GM18867 (cell line): ENCODE measurements at regions not wholly inside any gene's neighbourhood (a gene's known extent, or its start where the extent isn't known, plus 50 kb on each side); places are given as distances from the start of the nearest gene placed in this dataset.
"Not testable (repeated sequence)": the region's sequence is repeated elsewhere in the genome, so short reads cannot be mapped to it uniquely, and the experiment has no call there.

Experiments
- ATAC-seq: cut with Tn5 transposase; IDR thresholded peaks from one replicate; pipeline ENCODE4 v1.9.1; 2021; ENCODE audit warnings: mild to moderate bottlenecking, moderate library complexity; ENCODE audit not compliant: unreplicated experiment

DNA sequence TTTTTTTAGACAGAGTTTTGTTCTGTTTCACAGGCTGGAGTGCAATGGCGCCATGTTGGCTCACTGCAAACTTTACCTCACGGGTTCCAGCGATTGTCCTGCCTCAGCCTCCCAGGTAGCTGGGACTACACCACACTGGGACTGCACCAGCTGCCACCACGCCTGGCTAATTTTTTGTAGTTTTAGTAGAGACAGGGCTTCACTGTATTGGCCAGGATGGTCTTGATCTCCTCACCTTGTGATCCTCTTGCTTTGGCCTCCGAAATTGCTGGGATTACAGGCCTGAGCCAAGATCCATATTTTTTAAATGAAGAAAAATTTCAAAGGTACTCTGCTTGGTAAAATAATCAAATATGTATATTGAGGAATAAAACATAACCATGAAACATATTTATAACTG lies 195.8 kb upstream of the TPTE start:
- not testable (repeated sequence) for ATAC-seq

DNA sequence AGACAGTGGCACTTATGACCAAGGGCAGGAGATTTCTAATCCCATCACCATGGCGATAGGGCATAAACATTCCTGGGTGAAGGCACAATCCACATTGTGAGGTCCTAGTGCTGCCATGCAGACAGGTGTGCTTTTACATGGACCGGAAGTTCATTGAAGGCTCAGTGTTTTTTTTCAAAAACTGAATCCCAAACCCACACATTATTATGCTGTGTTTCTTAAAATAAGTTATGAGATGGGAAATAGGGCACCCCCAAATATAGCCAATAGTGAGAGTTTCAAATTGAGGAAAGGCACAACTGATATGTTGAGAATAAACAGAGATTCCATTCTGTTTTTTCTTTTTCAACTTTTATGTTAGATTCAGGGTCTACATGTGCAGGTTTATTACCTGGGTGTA lies 195.2 kb upstream of the TPTE start:
- ATAC-seq: not testable (repeated sequence)

DNA sequence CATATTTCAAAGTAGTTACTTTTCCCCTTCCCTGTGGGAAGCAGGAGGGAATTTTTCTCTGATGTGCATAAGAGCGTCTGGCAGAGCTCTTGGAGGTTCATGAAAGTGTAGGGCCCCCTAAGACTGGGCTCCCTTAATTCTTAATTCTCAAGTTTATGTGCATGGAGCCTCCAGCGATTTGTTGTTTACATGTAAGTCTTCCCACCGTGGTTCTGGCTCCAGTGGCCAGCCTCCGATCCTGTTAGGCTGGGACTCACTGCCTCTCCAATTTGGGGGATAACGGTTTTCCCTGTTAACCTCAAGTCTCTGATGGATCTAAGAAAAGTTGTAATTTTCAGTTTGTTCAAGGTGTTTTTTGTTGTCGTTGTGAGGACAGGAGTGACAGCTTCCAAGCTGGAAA lies 192.7 kb upstream of the TPTE start:
- not testable (repeated sequence) for ATAC-seq

DNA sequence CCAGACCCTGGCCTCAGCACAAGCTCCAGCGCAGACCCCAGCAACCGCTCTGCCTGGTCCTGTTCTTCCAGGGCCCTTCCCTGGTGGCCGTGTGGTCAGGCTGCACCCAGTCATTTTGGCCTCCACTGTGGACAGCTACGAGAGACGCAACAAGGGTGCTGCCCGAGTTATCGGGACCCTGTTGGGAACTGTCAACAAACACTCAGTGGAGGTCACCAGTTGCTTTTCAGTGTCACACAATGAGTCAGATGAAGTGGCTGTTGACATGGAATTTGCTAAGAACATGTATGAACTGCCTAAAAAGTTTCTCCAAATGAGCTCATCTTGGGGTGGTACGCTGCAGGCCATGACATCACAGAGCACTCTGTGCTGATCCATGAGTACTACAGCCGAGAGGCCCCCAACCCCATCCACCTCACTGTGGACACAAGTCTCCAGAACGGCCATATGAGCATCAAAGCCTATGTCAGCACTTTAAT lies 190.7 kb upstream of the TPTE start:
- not testable (repeated sequence) for ATAC-seq

DNA sequence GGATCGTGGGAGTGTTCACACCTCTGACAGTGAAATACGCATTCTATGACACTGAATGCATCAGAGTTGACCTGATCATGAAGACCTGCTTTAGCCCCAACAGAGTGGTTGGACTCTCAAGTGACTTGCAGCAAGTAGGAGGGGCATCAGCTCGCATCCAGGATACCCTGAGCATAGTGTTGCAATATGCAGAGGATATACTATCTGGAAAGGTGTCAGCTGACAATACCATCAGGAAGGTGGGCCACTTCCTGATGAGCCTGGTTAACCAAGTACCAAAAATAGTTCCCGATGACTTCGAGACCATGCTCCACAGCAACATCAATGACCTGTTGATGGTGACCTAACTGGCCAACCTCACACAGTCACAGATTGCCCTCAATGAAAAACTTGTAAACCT lies 190.2 kb upstream of the TPTE start:
- ATAC-seq: not testable (repeated sequence)

DNA sequence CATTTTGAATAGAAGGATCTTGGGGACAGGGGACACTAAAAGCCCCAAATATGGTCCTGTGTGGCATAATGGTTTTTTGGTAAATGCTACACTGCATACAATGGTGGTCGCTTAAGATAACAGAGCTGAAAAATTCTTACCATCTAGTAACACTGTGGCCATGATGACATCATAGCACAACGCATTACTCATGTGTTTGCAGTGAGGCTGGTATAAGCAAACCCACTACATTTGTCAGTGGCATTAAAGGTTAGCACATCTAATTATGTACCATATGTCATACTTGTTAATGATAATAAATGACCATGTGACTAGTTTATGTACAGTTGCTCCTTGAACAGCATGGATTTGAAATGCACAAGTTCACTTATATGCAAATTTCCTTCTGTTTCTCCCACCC lies 188.4 kb upstream of the TPTE start:
- not testable (repeated sequence) for ATAC-seq

DNA sequence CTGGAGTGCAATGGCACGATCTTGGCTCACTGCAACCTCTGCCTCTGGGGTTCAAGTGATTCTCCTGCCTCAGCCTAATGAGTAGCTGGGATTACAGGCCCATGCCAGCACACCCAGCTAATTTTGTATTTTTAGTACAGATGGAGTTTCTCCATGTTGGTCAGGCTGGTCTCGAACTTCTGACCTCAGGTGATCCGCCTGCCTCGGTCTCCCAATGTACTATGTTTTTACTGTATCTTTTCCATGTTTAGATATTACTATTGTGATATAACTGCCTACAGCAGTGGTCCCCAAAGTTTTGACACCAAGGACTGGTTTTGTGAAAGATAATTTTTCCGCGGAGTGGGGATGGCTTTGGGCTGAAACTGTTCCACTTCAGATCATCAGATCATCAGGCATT lies 187.0 kb upstream of the TPTE start:
- ATAC-seq: not testable (repeated sequence)

DNA sequence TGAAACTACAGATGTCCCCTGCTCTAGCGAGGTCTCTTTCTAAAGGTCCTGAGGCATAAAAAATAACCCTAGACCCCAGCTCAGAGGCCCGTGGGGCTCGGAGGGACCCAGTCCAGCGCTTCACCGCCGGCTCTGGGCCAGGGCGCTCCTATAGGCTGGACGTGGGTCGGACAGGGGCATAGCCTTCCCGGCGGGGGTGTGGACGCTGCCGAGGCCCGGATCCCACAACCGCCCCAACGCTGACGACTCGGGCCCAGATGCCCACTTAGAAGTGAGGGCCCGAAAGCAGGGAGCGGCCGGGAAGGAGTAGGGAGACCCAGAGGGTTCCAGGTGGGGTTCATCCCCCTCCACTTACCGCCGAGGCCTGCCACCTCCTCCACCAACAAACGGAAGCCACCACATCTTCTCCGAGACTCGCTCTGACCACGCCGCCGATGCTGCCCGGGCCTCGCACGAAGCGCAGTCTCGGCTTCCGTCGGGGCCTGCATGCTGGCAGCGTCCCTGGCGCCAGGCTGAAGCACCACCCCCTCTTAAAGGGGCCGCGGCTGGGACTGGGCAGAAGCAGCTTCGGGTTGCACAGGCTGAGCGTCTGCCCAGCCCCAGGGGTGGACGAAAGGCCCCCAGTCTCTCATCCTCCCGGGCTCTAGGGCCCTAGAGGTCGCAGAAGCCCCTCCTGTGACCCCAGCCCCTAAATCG lies 179.0 kb upstream of the TPTE start:
- ATAC-seq: peak; percentile 39

DNA sequence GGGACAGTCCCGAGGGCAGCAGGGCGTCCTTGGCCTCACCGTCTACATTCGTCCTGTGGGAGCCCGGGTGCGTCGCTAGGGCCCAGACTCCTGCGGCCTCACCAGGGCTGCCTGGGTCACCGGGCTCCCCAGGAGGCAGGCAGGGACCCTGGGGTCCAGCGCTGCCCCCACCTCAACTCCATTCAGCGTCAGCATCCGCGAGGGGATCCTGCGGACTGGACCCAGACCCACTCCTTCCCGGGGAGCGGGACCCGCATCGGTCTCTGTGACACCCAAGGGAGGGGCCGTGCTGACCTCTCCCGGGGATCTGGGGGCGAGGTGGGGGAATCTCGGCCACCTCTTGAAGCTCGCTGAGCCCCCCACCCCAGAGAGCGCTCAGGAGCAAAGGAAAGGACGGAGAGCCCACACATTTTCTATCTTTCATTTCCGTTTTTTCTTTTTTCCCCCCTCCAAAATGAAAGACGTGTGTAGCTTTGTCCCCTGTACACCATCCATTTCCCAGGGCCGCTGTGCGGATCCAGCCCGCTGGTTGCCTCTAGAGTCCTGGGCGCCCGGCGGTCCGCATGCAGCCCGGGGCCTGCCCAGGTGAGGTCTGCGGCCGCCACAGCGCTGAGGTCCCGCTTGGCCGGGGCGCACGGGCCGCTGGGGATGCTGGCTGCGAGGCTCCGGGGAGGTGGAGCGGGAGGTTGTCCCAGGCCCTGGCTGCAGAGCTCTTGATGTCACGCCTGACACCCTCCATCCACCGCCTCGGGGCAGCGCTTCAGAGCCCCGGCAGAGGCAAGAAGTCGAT lies 178.0 kb upstream of the TPTE start:
- ATAC-seq: not testable (repeated sequence)

DNA sequence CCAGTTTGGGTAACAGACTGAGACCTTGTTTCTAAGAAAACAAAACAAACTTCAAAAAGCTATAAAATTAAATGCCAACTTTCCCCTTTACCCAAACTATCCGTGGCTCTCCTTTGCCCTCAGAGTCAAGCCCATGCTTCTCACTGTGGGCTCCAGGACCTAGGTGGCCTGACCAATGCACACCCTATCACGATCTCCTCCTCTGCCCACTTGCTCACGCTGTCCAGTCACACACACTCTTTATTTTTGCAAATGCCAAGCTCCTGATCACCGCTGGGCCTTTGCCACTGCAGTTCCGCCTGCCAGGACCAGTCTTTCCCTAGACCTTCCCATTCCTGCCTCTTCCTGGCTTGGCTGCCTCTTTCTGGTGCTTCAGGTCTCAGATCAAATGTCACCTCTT lies 177.1 kb upstream of the TPTE start:
- ATAC-seq: not testable (repeated sequence)

DNA sequence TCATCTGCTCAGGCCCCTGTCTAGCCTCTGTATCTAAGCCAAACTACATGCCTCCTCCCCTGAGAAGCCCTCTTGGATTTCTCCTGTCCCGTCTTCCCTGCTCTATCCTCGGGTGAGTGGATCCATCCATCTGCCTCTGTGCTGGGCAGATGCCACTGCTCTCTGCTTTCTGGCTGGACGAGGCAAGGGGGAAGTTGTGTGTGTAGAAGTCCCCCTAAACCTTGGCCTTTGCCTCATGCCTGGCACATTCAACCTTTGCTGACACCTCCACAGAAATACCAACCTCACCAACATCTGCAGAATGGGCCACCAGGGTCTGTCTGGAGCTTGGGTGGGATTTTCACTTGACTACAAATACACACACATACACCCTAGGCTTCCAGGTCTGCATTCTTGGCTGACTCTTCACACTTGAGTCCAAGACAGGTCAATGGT lies 176.2 kb upstream of the TPTE start:
- ATAC-seq: not testable (repeated sequence)

DNA sequence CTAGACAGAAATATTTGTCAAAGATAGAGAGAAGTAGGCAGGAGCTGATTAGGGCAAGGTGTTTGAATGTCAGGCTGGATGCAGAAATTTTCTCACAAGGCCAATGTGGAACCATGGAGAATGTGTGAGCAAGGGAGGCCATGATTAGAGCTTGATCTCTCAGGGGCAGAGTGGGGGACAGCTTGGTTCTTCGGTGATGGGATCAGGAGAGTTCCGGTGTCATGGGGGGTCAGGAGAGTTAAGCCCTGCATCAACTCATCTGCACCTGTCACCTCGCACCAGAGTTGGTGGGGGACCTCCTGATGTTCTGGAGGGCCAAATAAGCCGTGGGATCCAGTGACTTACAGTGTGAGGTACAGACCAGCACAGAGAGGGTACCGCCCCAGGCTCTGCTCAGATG lies 175.1 kb upstream of the TPTE start:
- ATAC-seq: not testable (repeated sequence)

DNA sequence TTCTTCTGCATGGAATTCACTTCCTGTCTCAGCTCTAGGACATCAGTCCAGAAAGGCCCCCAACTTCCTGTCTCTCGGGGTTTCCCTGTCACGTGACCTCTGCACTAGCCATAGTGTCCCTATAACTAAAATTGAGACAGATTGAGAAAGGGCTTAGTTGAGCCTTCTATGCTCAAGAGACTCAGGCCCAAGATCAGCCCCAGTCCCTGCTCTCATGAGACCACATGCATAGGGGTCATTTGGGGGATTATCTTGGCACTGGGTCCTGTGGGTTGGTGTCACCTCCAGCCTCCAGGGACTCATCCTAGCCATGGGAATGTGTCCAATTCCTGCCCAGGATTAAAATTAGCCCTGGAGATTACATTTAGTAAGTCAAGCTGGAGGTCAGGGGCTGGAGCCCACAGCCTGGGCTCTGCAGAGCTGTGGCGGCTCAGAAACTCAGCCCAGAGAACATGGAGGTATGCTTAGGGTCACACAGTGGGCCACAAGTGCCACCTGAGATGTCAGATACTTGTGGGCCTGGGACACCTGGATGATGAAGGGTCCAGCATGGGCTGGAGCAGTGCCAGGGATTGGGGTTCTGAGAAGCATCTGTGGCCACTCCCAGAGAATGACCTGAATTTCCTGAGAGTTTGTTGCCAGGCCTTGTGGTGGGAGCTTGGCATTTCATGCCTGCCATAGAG lies 174.3 kb upstream of the TPTE start:
- not testable (repeated sequence) for ATAC-seq

DNA sequence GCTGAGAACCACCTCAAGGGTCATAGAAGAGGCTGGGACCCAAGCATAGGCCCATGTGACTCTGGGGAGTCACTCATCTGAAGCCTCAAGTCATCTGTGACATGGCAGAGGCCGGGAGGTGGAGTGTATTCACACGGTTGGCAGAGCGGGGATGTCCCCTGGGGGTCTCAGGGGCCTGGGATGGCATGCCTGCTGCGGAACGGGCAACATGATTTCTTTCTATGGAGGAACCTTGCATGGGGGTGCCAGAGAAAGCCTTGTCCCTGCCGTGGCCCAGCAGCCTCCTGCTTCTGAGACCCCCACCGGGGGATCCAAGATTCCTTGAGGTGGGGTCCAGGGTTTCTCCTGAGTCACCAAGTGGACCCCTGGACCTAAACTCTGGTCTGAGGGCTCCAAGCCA lies 173.7 kb upstream of the TPTE start:
- ATAC-seq: not testable (repeated sequence)

DNA sequence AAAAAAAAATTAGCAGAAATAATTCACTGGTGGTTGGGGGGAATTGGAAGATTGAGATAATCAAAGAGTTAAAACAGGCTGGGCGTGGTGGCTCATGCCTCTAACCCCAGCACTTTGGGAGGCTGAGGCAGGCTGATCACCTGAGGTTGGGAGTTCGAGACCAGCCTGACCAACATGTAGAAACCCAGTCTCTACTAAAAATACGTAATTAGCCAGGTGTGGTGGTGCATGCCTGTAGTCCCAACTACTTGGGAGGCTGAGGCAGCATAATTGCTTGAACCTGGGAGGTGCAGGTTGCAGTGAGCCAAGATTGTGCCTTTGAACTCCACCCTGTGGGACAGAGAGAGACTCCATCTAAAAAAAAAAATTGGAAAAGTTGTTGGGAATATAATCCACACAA lies 173.2 kb upstream of the TPTE start:
- ATAC-seq: not testable (repeated sequence)

DNA sequence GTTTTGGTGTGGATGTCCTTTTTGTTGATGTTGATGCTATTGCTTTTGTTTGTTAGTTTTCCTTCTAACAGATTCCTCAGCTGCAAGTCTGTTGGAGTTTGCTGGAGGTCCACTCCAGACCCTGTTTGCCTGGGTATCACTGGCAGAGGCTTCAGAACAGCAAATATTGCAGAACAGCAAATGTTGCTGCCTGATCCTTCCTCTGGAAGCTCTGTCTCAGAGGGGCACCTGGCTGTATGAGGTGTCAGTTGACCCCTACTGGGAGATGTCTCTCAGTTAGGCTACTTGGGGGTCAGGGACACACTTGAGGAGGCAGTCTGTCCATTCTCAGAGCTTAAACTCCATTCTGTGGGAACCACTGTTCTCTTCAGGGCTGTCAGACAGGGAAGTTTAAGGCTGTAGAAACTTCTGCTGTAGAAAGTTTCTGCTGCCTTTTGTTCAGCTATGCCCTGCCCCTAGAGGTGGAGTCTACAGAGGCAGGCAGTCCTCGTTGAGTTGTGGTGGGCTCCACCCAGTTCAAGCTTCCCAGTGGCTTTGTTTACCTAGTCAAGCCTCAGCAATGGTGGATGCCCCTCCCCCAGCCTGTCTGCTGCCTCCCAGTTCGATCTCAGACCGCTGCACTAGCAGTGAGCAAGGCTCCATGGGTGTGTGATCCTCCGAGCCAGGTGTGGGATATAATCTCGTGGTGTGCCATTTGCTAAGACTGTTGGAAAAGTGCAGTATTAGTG lies 166.4 kb upstream of the TPTE start:
- ATAC-seq: not testable (repeated sequence)

DNA sequence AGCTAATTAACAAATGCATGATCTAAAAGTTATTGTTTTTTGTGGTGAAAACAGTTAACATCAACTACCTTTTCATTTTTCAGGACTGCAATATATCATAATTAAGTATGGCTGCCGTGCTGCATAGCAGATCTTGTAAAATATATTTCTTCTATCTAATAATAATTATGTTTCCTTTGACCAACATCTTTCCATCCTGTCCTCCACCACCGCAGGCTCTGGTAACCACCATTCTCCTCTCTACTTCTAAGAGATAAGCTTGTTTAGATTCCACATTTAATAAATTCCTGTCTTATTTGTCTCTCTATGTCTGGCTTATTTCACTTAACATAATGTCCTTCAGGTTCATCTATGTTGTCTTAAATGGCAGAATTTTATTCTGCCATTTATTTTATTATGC lies 162.3 kb upstream of the TPTE start:
- not testable (repeated sequence) for ATAC-seq

DNA sequence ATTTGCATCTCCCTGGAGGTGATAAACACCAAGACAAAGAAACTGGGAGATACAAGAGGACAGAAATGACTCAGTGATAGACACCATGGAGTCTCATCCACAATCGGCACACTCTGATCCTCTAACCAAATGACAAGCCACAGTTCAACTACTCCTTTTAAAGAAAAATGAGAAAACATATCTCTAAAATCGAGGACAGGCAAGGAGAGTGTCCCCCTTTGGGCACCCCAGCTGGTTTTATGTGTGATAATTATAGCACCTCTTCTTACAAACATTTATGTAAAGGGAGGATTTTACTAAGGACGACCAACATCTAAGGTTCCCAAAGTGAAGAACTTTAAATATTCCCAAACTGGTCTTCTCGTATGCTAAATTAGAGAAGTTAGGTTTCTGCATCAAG lies 161.5 kb upstream of the TPTE start:
- not testable (repeated sequence) for ATAC-seq

DNA sequence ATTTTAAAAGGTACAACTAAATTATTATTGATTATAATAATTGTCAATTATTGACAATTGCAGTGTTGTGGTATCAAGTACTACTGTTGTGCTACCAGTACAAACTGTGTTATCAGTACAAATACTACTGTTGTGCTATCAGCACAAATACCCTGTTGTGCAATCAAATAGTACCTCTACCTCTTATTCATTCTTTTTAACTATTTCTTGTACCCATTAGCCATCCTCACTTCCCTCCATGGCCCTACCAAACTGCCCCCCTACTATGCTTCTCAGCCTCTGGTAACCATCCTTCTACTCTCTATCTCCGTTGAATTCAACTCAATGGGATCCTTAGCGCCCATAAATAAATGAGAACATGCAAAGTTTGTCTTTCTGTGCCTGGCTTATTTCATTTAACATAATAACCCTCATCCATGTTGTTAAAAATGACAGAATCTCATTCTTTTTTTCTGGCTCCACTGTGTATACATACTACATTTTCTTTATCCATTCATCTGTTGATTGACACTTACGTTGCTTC lies 160.1 kb upstream of the TPTE start:
- not testable (repeated sequence) for ATAC-seq

DNA sequence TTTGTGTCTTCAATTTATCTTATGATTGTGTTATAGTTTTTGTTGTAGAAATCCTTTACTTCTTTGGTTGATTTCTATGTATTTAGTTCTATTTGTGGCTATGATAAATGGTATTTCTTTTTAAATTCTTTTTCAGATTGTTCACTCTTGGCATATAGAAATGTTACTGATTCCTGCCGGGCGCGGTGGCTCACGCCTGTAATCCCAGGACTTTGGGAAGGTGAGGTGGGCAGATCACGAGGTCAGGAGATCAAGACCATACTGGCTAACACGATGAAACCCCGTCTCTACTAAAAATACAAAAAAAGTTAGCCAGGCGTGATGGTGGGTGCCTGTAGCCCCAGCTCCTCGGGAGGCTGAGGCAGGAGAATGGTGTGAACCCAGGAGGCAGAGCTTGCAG lies 158.6 kb upstream of the TPTE start:
- ATAC-seq: not testable (repeated sequence)

DNA sequence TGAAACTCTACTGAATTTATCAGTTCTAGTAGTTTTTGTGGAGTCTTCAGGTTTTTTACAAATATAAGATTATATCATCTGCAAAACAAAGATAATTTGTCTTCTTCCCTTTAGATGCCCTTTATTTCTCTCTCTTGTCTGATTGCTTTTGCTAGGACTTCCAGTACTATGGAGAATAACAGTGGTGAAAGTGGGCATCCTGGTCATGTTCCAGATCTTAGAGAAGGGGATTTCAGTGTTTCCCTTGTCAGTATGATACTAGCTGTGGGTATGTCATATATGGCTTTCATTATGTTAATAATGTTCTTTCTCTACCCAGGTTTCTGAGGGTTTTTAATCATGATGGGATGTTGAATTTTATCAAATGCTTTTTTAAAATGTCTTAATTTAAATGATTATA lies 158.1 kb upstream of the TPTE start:
- ATAC-seq: not testable (repeated sequence)
